ENCODE measurements at regions not wholly inside any gene's neighbourhood (a gene's known extent, or its start where the extent isn't known, plus 50 kb on each side); places are given as distances from the start of the nearest gene placed in this dataset.

DNA sequence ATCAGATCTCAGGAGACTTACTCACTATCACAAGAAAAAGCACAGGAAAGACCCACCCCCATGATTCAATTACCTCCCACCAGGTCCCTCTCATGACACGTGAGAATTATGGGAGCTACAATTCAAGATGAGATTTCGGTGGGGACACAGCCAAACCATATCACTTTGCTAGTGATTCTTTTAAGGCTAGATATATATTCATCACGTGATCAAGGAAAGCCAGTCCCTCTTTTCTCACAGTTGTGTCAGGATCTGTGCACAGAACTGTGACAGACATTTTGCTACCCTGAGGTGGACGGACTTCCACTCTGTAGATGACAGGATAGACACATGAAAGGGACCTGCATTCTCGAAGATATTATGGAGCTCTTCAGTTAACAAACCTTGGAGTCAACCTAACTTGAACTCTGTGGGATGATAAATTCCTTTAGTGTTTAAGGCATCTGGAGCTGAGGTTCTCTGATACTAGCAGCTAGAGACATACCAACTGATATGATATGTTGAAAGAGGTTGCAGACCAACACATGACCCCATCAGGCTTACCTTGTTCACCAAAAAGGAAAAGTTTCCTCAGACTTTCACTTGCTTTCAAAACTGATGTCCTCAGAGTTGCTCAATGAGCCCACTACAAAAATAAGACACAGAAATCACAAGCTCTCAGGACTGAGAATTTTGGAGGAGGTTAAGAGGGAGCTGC, 66.3 kb upstream of the SCG2 start (continued):
- no peak for TF ChIP-seq POLR2AphosphoS5 (IDR thresholded peaks at IDR 0.05; ENCODE audit: low read depth)
- TF ChIP-seq CREB1 (CRISPR knock-in tag; IDR thresholded peaks at IDR 0.05; ENCODE audit: low read depth) = no peak
- TF ChIP-seq, protein P1, sequence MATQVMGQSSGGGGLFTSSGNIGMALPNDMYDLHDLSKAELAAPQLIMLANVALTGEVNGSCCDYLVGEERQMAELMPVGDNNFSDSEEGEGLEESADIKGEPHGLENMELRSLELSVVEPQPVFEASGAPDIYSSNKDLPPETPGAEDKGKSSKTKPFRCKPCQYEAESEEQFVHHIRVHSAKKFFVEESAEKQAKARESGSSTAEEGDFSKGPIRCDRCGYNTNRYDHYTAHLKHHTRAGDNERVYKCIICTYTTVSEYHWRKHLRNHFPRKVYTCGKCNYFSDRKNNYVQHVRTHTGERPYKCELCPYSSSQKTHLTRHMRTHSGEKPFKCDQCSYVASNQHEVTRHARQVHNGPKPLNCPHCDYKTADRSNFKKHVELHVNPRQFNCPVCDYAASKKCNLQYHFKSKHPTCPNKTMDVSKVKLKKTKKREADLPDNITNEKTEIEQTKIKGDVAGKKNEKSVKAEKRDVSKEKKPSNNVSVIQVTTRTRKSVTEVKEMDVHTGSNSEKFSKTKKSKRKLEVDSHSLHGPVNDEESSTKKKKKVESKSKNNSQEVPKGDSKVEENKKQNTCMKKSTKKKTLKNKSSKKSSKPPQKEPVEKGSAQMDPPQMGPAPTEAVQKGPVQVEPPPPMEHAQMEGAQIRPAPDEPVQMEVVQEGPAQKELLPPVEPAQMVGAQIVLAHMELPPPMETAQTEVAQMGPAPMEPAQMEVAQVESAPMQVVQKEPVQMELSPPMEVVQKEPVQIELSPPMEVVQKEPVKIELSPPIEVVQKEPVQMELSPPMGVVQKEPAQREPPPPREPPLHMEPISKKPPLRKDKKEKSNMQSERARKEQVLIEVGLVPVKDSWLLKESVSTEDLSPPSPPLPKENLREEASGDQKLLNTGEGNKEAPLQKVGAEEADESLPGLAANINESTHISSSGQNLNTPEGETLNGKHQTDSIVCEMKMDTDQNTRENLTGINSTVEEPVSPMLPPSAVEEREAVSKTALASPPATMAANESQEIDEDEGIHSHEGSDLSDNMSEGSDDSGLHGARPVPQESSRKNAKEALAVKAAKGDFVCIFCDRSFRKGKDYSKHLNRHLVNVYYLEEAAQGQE (IDR thresholded peaks at IDR 0.05; ENCODE audit: unreplicated experiment) = no peak

DNA sequence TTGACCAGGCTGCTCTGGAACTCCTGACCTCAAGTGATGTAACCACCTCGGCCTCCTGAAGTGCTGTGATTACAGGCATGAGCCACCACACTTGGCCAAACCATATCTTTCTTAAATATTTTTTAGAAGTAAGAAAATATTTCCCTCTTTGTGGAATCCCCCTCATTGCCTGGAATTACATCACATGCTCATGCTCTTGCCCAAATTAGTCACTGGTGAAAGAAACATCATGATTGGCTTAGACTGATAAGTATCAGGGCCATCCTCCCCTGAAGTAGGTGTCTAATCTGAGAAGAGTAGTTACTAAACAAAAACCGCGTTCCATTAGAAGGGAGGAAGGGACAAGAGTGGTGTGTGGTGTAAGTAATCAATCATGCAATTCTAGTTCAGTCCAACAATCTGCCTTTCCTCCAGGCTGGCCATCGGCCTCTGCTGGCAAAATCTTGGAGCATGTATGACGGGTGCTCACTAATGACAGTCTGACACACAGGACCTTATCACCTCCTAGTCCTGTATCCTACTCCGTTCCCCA, 52.3 kb upstream of the SCG2 start:
- Histone ChIP-seq H3K27me3 (ENCODE audit: insufficient read depth) (no peaks in the 10 kb centered on the region), H3K4me1 (ENCODE audit: insufficient read depth) (no peaks in the 10 kb centered on the region), H3K79me2 (replicated peaks; ENCODE audit: insufficient read depth) (no peaks in the 10 kb centered on the region), H3K27ac (ENCODE audit: low read depth) (no peak overlapping the region), H3F3A (replicated peaks; ENCODE audit: low read depth) (no peaks in the 10 kb centered on the region), H2AFZ (no peak overlapping the region), H3K36me3 (ENCODE audit: insufficient read depth) (no peaks in the 10 kb centered on the region), H3K9me2 (ENCODE audit: insufficient read depth) (no peaks in the 10 kb centered on the region), H3K4me2 (no peak overlapping the region), H3K4me3 (no peak overlapping the region), H4K20me1 (replicated peaks; ENCODE audit: insufficient read depth) (no peaks in the 10 kb centered on the region)
- Mint-ChIP-seq H3K27ac (no peak overlapping the region), H3K4me3 (no peak overlapping the region), H3K36me3 (ENCODE audit: low read depth) (peaks cover 2% of the 10 kb centered on the region; the same call in 1 of the 3 replicates), H3K4me1 (no peaks in the 10 kb centered on the region; the same call in 2 of the 3 replicates), H3K9me3 (no peaks in the 10 kb centered on the region; the same call in 2 of the 3 replicates), H3K27me3 (ENCODE audit: insufficient read depth, low read depth, poor library complexity) (no peaks in the 10 kb centered on the region)
- no peak for ATAC-seq
- no peak for DNase-seq (ENCODE audit: low spot score)
- TF ChIP-seq STAT1 (IDR thresholded peaks at IDR 0.05; ENCODE audit: unreplicated experiment) (no peak), POLR2AphosphoS5 (IDR thresholded peaks at IDR 0.05; ENCODE audit: low read depth) (no peak), CREB1 (CRISPR knock-in tag; IDR thresholded peaks at IDR 0.05; ENCODE audit: low read depth) (no peak), EZH2 (IDR thresholded peaks at IDR 0.05; ENCODE audit: low read depth, unreplicated experiment) (no peak), JUNB (IDR thresholded peaks at IDR 0.05; ENCODE audit: unreplicated experiment) (no peak), ZNF114 (CRISPR knock-in tag; IDR thresholded peaks at IDR 0.05) (no peak), NANOG (IDR thresholded peaks at IDR 0.05; ENCODE audit: borderline replicate concordance) (no peak)
- TF ChIP-seq, protein P2, sequence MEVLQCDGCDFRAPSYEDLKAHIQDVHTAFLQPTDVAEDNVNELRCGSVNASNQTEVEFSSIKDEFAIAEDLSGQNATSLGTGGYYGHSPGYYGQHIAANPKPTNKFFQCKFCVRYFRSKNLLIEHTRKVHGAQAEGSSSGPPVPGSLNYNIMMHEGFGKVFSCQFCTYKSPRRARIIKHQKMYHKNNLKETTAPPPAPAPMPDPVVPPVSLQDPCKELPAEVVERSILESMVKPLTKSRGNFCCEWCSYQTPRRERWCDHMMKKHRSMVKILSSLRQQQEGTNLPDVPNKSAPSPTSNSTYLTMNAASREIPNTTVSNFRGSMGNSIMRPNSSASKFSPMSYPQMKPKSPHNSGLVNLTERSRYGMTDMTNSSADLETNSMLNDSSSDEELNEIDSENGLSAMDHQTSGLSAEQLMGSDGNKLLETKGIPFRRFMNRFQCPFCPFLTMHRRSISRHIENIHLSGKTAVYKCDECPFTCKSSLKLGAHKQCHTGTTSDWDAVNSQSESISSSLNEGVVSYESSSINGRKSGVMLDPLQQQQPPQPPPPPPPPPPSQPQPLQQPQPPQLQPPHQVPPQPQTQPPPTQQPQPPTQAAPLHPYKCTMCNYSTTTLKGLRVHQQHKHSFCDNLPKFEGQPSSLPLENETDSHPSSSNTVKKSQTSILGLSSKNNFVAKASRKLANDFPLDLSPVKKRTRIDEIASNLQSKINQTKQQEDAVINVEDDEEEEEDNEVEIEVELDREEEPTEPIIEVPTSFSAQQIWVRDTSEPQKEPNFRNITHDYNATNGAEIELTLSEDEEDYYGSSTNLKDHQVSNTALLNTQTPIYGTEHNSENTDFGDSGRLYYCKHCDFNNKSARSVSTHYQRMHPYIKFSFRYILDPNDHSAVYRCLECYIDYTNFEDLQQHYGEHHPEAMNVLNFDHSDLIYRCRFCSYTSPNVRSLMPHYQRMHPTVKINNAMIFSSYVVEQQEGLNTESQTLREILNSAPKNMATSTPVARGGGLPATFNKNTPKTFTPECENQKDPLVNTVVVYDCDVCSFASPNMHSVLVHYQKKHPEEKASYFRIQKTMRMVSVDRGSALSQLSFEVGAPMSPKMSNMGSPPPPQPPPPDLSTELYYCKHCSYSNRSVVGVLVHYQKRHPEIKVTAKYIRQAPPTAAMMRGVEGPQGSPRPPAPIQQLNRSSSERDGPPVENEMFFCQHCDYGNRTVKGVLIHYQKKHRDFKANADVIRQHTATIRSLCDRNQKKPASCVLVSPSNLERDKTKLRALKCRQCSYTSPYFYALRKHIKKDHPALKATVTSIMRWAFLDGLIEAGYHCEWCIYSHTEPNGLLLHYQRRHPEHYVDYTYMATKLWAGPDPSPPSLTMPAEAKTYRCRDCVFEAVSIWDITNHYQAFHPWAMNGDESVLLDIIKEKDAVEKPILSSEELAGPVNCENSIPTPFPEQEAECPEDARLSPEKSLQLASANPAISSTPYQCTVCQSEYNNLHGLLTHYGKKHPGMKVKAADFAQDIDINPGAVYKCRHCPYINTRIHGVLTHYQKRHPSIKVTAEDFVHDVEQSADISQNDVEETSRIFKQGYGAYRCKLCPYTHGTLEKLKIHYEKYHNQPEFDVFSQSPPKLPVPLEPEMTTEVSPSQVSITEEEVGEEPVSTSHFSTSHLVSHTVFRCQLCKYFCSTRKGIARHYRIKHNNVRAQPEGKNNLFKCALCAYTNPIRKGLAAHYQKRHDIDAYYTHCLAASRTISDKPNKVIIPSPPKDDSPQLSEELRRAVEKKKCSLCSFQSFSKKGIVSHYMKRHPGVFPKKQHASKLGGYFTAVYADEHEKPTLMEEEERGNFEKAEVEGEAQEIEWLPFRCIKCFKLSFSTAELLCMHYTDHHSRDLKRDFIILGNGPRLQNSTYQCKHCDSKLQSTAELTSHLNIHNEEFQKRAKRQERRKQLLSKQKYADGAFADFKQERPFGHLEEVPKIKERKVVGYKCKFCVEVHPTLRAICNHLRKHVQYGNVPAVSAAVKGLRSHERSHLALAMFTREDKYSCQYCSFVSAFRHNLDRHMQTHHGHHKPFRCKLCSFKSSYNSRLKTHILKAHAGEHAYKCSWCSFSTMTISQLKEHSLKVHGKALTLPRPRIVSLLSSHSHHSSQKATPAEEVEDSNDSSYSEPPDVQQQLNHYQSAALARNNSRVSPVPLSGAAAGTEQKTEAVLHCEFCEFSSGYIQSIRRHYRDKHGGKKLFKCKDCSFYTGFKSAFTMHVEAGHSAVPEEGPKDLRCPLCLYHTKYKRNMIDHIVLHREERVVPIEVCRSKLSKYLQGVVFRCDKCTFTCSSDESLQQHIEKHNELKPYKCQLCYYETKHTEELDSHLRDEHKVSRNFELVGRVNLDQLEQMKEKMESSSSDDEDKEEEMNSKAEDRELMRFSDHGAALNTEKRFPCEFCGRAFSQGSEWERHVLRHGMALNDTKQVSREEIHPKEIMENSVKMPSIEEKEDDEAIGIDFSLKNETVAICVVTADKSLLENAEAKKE (CRISPR knock-in tag; IDR thresholded peaks at IDR 0.05) = no peak
- TF ChIP-seq, protein P3, sequence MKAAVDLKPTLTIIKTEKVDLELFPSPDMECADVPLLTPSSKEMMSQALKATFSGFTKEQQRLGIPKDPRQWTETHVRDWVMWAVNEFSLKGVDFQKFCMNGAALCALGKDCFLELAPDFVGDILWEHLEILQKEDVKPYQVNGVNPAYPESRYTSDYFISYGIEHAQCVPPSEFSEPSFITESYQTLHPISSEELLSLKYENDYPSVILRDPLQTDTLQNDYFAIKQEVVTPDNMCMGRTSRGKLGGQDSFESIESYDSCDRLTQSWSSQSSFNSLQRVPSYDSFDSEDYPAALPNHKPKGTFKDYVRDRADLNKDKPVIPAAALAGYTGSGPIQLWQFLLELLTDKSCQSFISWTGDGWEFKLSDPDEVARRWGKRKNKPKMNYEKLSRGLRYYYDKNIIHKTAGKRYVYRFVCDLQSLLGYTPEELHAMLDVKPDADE (IDR thresholded peaks at IDR 0.05) = no peak

Measured in GM23338 (cell line).